ENCODE measurements at regions not wholly inside any gene's neighbourhood (a gene's known extent, or its start where the extent isn't known, plus 50 kb on each side); places are given as distances from the start of the nearest gene placed in this dataset.

DNA sequence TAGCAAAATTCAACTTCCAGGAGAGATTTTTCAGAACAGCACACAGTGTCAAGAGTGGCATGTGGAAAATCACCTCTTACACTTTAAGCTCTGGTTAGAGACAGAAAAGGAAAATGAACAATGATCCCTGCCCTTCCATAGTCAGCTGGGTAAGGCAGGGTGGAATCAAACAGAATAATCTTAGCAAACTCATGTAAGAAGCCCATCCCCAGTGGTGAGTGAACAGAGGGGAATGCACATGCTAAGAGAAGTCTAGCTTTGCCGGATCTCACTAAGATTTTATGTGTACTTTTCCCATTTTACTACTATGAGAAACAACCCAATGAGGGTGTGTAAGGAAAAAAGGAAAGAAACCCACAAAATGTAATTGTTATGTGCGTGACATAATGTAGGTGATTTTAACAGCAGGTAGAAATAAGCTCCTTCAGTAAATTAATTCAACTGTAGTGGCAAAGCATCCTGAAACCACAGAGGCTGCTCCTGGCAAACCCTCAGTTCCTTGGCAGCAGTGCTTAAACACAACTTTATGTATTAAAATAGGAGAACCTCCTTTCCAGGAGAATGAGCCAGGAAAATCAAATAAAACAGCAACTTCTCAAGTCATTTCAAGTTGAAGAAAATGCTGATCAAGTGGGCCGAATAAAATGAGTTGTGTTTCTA, 366.0 kb upstream of the TRPC7 start:
- TF ChIP-seq, protein P1, sequence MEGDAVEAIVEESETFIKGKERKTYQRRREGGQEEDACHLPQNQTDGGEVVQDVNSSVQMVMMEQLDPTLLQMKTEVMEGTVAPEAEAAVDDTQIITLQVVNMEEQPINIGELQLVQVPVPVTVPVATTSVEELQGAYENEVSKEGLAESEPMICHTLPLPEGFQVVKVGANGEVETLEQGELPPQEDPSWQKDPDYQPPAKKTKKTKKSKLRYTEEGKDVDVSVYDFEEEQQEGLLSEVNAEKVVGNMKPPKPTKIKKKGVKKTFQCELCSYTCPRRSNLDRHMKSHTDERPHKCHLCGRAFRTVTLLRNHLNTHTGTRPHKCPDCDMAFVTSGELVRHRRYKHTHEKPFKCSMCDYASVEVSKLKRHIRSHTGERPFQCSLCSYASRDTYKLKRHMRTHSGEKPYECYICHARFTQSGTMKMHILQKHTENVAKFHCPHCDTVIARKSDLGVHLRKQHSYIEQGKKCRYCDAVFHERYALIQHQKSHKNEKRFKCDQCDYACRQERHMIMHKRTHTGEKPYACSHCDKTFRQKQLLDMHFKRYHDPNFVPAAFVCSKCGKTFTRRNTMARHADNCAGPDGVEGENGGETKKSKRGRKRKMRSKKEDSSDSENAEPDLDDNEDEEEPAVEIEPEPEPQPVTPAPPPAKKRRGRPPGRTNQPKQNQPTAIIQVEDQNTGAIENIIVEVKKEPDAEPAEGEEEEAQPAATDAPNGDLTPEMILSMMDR (IDR thresholded peaks at IDR 0.05) = no peak
- TF ChIP-seq POLR2A (IDR thresholded peaks at IDR 0.05) = no peak
